ENCODE measurements at regions not wholly inside any gene's neighbourhood (a gene's known extent, or its start where the extent isn't known, plus 50 kb on each side); places are given as distances from the start of the nearest gene placed in this dataset.

GRCh38 chr10:90986870-90987269 lies 66.0 kb upstream of the ANKRD1 start:
- no peak for TF ChIP-seq CTCF (conservative IDR thresholded peaks at IDR 0.05; ENCODE audit: low read depth, low read length)
- TF ChIP-seq EZH2phosphoT487 (IDR thresholded peaks at IDR 0.05; ENCODE audit: borderline replicate concordance, low read length) = no peak

Measured in PC-3 (cell line).